Endothelial cell of umbilical vein (primary cell): ENCODE measurements at regions not wholly inside any gene's neighbourhood (a gene's known extent, or its start where the extent isn't known, plus 50 kb on each side); places are given as distances from the start of the nearest gene placed in this dataset.

Experiments
- BruUV-seq: library from RNA; stranded (reverse); fragments of 400-500 nt; replicated peaks from 2 replicates; lab custom pipeline; 2021; lab: Mats Ljungman, UMichigan
- CTCF ChIA-PET: fragments of 300-600, 350-600 bp; sonication (Branson Sonifier 250); formaldehyde crosslinking; loops from one replicate; lab custom pipeline; 2021; ENCODE audit warnings: antibody characterized with exemption, inconsistent platforms; lab: Charles Lee
- POLR2A ChIA-PET: fragments of 300-600, 350-600 bp; sonication (Branson Sonifier 250); formaldehyde crosslinking; loops from one replicate; lab custom pipeline; 2021; ENCODE audit warnings: antibody characterized with exemption, inconsistent platforms; lab: Charles Lee
- DNase-seq: peaks from one replicate; pipeline ENCODE4 v3.0.0-alpha.2; 2011; ENCODE audit warnings: low read depth, low spot score
- FAIRE-seq: peaks from 2 replicates; lab custom pipeline; 2011; peaks lifted over from hg19 to GRCh38; lab: Jason Lieb, UNC
- H2AFZ ChIP-seq: 2 replicates; pipeline ENCODE4 v1.6.0; 2012; ENCODE audit warnings: low read depth, low read length, control low read depth, inconsistent platforms
- H3K27ac ChIP-seq: 2 replicates; pipeline ENCODE4 v1.5.1; 2011; ENCODE audit warnings: low read depth, mild to moderate bottlenecking, control low read depth, low read length, moderate library complexity; ENCODE audit not compliant: insufficient read depth
- H3K27me3 ChIP-seq, 2 experiments: 2 replicates each; pipeline versions ENCODE4 v1.6.0 to v1.6.1; 2011; ENCODE audit warnings: low read length in 2 of 2, mixed read lengths in 1 of 2; ENCODE audit not compliant: control insufficient read depth in 2 of 2, insufficient read depth in 2 of 2
- H3K36me3 ChIP-seq, 2 experiments: 2 replicates in 1 of 2; 3 replicates in 1 of 2; pipeline ENCODE4 v1.5.1; 2011; ENCODE audit warnings: low read length in 2 of 2, mild to moderate bottlenecking in 1 of 2, moderate library complexity in 1 of 2; ENCODE audit not compliant: control insufficient read depth in 2 of 2, insufficient read depth in 2 of 2; ENCODE audit errors: extremely low read depth in 1 of 2
- H3K4me1 ChIP-seq: 3 replicates; pipeline ENCODE4 v1.5.1; 2011; ENCODE audit warnings: mild to moderate bottlenecking, low read length; ENCODE audit not compliant: control insufficient read depth, insufficient read depth; ENCODE audit errors: extremely low read depth
- H3K4me2 ChIP-seq: 2 replicates; pipeline ENCODE4 v1.6.1; 2011; ENCODE audit warnings: low read length, control low read depth, mixed read lengths; ENCODE audit not compliant: insufficient read depth
- H3K4me3 ChIP-seq, 3 experiments: fragments of 200-600 bp in 1 of 3; sonication (generic), shearing (Covaris generic) in 1 of 3; replicated peaks in 1 of 3; 2 replicates each; pipeline ENCODE4 v1.5.1; 2011 to 2016; ENCODE audit warnings: control low read depth in 3 of 3, low read length in 3 of 3, mild to moderate bottlenecking in 2 of 3, inconsistent platforms in 1 of 3, low read depth in 1 of 3, moderate library complexity in 1 of 3; ENCODE audit not compliant: insufficient read depth in 1 of 3
- H3K79me2 ChIP-seq: 2 replicates; pipeline ENCODE4 v1.6.0; 2012; ENCODE audit warnings: low read length, inconsistent platforms; ENCODE audit not compliant: control insufficient read depth, insufficient read depth
- H3K9ac ChIP-seq: replicated peaks from 2 replicates; pipeline ENCODE3; 2011; ENCODE audit warnings: low read length, control low read depth; ENCODE audit not compliant: insufficient read depth; ENCODE audit errors: extremely low read depth
- H3K9me1 ChIP-seq: replicated peaks from 3 replicates; pipeline ENCODE4 v1.6.0; 2011; ENCODE audit warnings: mild to moderate bottlenecking, low read length; ENCODE audit not compliant: control insufficient read depth, insufficient read depth; ENCODE audit errors: extremely low read depth
- H3K9me3 ChIP-seq: replicated peaks from 2 replicates; pipeline ENCODE4 v1.5.1; 2012; ENCODE audit warnings: low read length, inconsistent platforms; ENCODE audit not compliant: control insufficient read depth, insufficient read depth
- H4K20me1 ChIP-seq: replicated peaks from 2 replicates; pipeline ENCODE3; 2011; ENCODE audit warnings: mild to moderate bottlenecking, low read length; ENCODE audit not compliant: control insufficient read depth, insufficient read depth; ENCODE audit errors: extremely low read depth
- EZH2 ChIP-seq: IDR thresholded peaks from 2 replicates; pipeline ENCODE4 v1.6.1; 2012; ENCODE audit warnings: borderline replicate concordance, low read depth, mild to moderate bottlenecking, moderate library complexity, low read length, inconsistent platforms; ENCODE audit not compliant: severe bottlenecking
- FOS ChIP-seq: IDR thresholded peaks from 2 replicates; pipeline ENCODE4 v1.6.1; 2011; ENCODE audit warnings: mild to moderate bottlenecking, low read length, moderate library complexity, borderline replicate concordance; ENCODE audit not compliant: insufficient read depth
- GATA2 ChIP-seq: IDR thresholded peaks from 2 replicates; pipeline ENCODE4 v1.7.0; 2011; ENCODE audit warnings: low read depth, mild to moderate bottlenecking, moderate library complexity, mixed read lengths, low read length; ENCODE audit not compliant: insufficient read length, insufficient read depth
- JUN ChIP-seq: IDR thresholded peaks from 2 replicates; pipeline ENCODE4 v1.6.1; 2011; ENCODE audit warnings: borderline replicate concordance, low read depth; ENCODE audit not compliant: insufficient read length, insufficient read depth
- MYC ChIP-seq: IDR thresholded peaks from one replicate; pipeline ENCODE4 v1.6.1; 2011; ENCODE audit warnings: mild to moderate bottlenecking, low read depth, low read length
- POLR2AphosphoS5 ChIP-seq: IDR thresholded peaks from 2 replicates; pipeline ENCODE4 v1.6.1; 2012; ENCODE audit warnings: low read depth, mild to moderate bottlenecking, control low read depth, low read length, moderate library complexity; ENCODE audit not compliant: insufficient read depth
- dilution Hi-C: fragments of 300-500 bp; cut with MboI; formaldehyde crosslinking; loops from one replicate; pipeline ENCODE4 v1.15.0; 2019; ENCODE audit warnings: low sequenced_read_pairs; ENCODE audit not compliant: extremely low pct_ligation_motif_present
- intact Hi-C: fragments of 100-400 bp; cut with micrococcal nuclease; formaldehyde crosslinking; loops from one replicate; pipeline ENCODE4 v1.10.0; 2022
- TF ChIP-seq, protein P1 (sequence below): IDR thresholded peaks from 2 replicates; pipeline ENCODE4 v1.6.1; 2011; ENCODE audit not compliant: insufficient read depth, insufficient read length
- TF ChIP-seq, protein P2 (sequence below), 2 donors: IDR thresholded peaks; 1 replicate in 1 of 2; 2 replicates in 1 of 2; pipeline ENCODE4 v1.5.1; 2011; ENCODE audit warnings: low read length in 2 of 2, mild to moderate bottlenecking in 2 of 2, moderate library complexity in 2 of 2, control low read depth in 1 of 2, inconsistent platforms in 1 of 2, low read depth in 1 of 2; ENCODE audit not compliant: insufficient read depth in 1 of 2; ENCODE audit errors: extremely low read depth in 1 of 2

DNA sequence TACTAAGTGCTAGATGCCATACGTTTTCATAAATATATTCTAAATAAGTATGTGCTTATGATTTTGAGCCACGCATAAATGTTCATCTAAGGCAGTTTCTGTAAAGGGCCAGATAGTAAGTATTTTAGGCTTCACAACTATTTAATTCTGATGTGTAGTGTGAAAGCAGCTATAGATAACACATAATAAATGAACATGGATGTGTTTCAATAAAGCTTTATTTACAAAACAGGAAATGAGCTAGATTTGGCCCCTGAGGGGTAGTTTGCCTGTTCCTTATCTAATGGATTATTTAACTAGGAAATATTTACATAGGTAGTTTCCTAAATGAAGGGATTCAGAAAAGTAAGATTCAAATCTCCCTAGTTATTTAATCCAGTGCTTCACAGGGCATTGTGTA, 557.6 kb upstream of the PKN2 start:
- intact Hi-C loops = no loop called here
- no peak overlapping the region for H2AFZ ChIP-seq
- H3K4me2 ChIP-seq = no peak overlapping the region
- no peak for FAIRE-seq
- H3K36me3 ChIP-seq = no peaks in the 10 kb centered on the region
- no peaks in the 10 kb centered on the region for H4K20me1 ChIP-seq
- H3K79me2 ChIP-seq = no peaks in the 10 kb centered on the region
- H3K4me3 ChIP-seq = no peak overlapping the region
- no peak overlapping the region for H3K9ac ChIP-seq
- no TSS peak for BruUV-seq
- H3K4me1 ChIP-seq = no peaks in the 10 kb centered on the region
- no peak overlapping the region for H3K27ac ChIP-seq
- ChIA-PET CTCF (no interaction called here), POLR2A (no interaction called here)
- no peaks in the 10 kb centered on the region for H3K27me3 ChIP-seq
- no peak for DNase-seq
- TF ChIP-seq JUN (no peak), GATA2 (no peak), EZH2 (no peak), FOS (no peak)
- TF ChIP-seq, protein P1, sequence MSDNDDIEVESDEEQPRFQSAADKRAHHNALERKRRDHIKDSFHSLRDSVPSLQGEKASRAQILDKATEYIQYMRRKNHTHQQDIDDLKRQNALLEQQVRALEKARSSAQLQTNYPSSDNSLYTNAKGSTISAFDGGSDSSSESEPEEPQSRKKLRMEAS = no peak
- TF ChIP-seq, protein P2, sequence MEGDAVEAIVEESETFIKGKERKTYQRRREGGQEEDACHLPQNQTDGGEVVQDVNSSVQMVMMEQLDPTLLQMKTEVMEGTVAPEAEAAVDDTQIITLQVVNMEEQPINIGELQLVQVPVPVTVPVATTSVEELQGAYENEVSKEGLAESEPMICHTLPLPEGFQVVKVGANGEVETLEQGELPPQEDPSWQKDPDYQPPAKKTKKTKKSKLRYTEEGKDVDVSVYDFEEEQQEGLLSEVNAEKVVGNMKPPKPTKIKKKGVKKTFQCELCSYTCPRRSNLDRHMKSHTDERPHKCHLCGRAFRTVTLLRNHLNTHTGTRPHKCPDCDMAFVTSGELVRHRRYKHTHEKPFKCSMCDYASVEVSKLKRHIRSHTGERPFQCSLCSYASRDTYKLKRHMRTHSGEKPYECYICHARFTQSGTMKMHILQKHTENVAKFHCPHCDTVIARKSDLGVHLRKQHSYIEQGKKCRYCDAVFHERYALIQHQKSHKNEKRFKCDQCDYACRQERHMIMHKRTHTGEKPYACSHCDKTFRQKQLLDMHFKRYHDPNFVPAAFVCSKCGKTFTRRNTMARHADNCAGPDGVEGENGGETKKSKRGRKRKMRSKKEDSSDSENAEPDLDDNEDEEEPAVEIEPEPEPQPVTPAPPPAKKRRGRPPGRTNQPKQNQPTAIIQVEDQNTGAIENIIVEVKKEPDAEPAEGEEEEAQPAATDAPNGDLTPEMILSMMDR (IDR thresholded peaks at IDR 0.05; ENCODE audit: extremely low read depth in 1 of 2, insufficient read depth in 1 of 2, low read depth in 1 of 2, low read length in 2 of 2) = no peak
- H3K9me1 ChIP-seq = no peaks in the 10 kb centered on the region
- H3K9me3 ChIP-seq = no peaks in the 10 kb centered on the region
- dilution Hi-C loops = no loop called here

DNA sequence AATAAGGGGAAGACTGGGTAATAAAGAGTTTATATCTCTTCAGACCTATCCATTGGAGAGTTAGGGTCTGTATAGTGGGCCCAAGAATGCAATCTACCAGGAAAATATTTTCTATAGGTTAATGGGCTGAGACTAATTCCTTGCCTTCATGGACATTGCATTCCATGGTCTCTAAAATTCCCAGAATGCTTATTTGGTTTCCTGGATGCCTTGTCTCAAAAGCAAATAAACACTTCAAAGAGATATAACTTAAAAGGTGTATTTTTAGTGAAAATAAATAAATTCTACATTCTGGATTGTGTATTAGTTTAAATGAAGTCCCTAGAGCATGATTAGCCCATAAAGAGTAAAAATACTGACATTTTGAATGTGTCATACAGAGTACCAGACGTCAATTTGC, 550.1 kb upstream of the PKN2 start:
- POLR2A ChIA-PET = no interaction called here
- Histone ChIP-seq H3K27ac (no peak overlapping the region), H4K20me1 (no peaks in the 10 kb centered on the region), H3K27me3 (no peaks in the 10 kb centered on the region), H3K4me1 (no peaks in the 10 kb centered on the region), H3K36me3 (no peaks in the 10 kb centered on the region), H2AFZ (no peak overlapping the region), H3K9me3 (no peaks in the 10 kb centered on the region), H3K9ac (no peak overlapping the region), H3K4me2 (no peak overlapping the region), H3K79me2 (no peaks in the 10 kb centered on the region), H3K4me3 (no peak overlapping the region), H3K9me1 (no peaks in the 10 kb centered on the region)
- dilution Hi-C loops (no loop called here), intact Hi-C loops (no loop called here)
- no peak for DNase-seq
- CTCF ChIA-PET = no interaction called here
- no peak for TF ChIP-seq MYC
- TF ChIP-seq GATA2 = no peak
- no peak for TF ChIP-seq EZH2
- no peak for TF ChIP-seq FOS
- no peak for TF ChIP-seq POLR2AphosphoS5
- TF ChIP-seq, protein P1 = no peak
- no peak for FAIRE-seq
- no TSS peak for BruUV-seq
